Limb (tissue), 2 donors: ENCODE measurements at regions not wholly inside any gene's neighbourhood (a gene's known extent, or its start where the extent isn't known, plus 50 kb on each side); places are given as distances from the start of the nearest gene placed in this dataset.

ENCODE experiments used
- DNase-seq, 2 donors: peaks; one replicate each; pipeline ENCODE4 v3.0.0-alpha.2; 2016; ENCODE audit errors: extremely low spot score in 2 of 2

- no peak for DNase-seq
These were observed 208.1 kb downstream of the ASB1 start for GRCh38 chr2:238634701-238635357.

GRCh38 chr2:238635647-238636051 lies 208.9 kb downstream of the ASB1 start:
- peak in 1 of 2 donors; percentile 17 for DNase-seq

DNA sequence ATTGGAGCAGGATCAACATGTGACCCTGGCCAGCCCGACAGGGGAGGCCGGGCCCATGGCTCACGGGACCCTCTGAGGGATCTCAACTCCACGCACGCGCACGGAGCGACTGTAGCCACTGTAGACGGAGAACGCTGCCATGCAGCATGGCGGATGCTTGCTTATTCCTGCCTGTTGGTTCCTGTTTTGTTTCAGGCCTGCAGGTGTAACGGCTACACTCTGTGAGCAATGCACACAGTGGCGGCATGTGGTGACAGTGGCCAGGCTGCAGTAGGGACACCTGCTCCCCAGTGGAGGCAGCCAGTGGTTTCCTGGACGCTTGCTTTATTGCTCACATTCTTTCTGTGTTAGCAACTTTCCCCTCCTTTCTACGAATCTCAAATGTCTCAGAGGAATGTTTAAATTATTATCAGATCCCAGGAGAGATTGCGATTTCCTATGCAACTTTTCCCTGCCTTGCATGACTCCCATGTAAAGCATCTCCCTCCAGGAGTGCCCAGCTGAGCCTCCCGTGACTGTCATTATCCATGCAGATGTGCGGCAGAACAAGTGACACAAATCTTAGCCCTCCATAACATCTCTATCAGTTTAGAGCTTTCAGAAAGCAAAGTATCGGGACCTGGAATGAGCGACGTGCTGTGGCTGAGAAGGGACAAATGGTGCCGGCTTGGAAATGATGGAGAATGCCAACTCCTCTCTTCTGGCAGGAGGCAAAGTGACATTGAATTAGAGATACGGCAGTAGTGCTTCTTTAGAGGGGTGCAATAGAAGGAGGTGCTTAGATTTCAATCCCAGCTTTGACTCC lies 209.7 kb downstream of the ASB1 start:
- DNase-seq, result no peak

GRCh38 chr2:238638100-238638981 lies 209.5 kb upstream of the TWIST2 start:
- no peak for DNase-seq

DNA sequence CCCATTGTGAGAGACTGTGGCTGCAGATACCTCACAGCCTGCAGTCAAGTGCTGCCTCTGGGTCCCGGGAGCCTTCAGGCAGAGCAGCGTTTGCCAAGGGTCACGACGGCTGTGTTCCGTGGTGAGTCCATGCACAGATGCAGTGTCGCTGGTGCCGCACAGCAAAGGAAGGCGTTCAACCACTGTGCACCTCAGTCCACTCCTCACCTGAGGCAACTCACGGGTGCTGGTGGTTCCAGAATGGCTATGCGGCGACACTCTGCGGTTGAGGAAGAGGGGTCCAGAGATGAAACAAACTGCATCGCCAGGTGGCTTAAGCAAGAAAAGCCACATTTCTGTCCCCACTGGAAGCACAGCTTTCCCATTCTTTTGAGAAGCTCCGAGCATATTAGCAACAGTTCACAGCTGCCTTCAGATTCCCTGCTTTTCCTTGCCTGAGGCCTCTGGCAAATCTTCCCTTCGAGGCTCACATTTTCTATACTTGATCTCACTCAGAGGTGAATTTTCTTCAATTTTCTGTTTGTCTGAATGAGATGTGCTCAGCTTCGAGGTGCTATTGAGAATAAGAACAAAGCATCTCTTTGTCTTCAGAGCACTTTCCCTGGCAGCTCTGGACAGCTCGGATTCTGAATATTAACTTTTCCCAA lies 208.8 kb upstream of the TWIST2 start:
- DNase-seq, result no peak

DNA sequence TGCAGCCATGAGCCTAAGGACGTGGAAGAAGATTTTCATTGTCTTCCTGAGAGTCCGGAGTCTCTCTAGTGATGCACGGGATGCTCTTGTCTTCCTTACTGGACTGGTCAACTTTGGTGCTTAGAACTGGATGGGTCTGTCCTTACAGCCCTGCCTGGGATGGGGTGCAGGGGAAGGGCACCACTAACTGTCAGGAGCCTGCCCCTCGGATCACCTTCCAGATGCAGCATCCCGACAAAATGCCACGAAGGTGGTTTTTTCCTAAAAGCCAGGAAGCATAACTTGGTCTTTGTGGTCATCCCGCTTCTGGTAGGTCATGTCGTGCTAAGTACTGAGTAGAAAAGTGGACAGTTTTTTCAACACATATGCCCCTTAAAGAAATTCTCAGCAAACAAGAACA lies 207.4 kb upstream of the TWIST2 start:
- no peak for DNase-seq

DNA sequence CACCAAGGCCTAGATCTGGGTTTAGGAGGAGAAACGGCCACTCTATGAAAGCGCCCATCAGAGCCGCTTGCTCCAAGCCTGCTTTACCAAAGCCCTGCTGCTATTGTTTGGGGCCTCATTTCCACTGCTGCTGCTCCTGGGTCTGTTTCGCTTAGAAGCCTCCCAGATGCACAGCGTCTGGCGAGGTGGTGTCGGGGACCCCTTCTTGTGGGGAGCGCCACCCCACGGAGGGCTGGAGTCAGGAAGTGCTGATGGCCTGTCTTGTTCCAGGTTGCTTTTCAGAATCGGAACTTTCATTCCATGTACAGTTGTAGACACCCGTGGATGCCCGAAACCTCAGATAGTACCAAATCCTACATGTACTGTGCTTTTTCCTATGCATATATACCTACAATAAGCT lies 204.9 kb upstream of the TWIST2 start:
- no peak for DNase-seq

DNA sequence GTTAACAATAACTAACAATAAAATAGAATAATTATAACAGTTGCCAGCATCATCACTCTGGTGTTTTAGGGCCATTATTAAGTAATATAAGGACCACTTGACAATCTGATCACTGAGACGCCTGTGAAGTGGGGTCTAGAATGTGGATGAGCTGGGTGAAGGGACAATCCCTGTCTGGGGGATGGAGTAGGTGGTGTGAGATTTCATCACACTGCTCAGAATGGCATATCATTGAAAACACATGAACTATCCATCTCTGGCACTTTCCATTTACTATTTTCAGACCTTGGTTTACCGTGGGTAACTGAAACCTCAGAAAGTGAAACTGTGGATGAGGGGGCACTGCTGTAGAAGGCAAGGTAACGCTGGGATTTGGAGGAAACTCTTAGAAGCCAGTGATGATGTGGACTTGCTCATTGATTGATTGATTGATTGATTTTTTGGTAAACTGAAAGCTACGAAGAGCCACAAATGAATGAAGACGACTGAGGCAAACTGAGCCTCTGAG lies 204.4 kb upstream of the TWIST2 start:
- no peak for DNase-seq

- peak in 1 of 2 donors; percentile 50 for DNase-seq
These were observed 203.5 kb upstream of the TWIST2 start for GRCh38 chr2:238644095-238645081.

- DNase-seq, result no peak
These were observed 202.8 kb upstream of the TWIST2 start for GRCh38 chr2:238645095-238645494.

DNA sequence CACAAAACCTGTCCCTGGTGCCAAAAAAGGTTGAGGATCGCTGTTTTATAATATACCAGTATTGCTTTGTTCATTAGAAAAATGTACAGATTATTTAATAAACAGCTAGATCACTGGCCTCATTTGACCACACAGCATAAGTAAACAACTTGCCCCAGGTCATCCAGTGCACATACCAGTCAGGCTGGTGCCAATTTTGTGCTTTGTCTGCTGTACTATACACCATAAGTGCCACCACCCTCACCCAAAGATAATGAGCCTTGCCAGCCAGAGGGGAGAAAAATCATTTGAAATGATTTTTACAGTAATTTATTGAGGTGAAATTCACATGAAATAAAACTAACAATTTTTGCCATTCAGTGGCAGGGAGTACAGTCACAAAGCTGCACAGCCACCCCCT lies 202.2 kb upstream of the TWIST2 start:
- no peak for DNase-seq

DNA sequence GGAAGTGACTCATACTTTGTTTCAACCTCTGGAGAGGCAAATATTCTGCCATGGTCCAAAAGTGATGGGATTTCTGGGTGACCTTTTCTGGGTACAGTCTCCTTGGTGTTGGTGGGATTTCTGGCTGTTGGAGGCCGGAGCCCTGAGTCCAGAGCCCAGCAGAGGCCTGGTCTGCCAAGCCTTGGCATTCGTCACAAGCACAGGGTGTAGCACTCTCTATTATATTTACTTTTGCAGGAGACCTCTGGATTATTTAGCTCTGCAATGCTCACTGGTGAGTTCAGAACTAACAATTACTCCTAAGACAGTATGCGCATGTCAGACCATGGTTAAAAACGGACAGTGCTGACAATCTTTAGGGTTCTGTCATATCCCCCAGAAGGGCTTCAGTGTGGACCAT lies 201.6 kb upstream of the TWIST2 start:
- DNase-seq, result no peak

- DNase-seq, result no peak
These were observed 201.1 kb upstream of the TWIST2 start for GRCh38 chr2:238646803-238647202.

GRCh38 chr2:238649123-238649522 lies 198.8 kb upstream of the TWIST2 start:
- DNase-seq, result no peak

GRCh38 chr2:238649936-238650518 lies 197.9 kb upstream of the TWIST2 start:
- DNase-seq, result no peak

DNA sequence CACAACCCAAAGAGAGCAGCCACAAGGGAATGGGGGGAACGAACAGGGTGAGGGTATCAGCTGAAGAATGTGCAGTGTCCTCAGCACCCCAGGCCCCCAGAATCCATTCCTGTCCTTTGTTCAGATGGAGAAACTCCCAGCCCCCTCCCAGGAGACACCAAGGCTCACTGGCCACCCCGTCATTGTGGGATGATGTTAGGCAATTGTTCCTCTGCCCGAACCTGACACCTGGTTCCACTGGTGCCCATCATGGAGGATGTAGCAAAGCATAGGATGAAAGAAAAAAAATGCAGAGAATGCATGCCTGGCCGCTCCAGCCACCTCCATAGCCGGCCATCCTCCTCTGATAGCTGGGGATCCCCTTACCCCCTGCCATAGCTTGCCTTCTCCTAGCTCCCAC lies 197.3 kb upstream of the TWIST2 start:
- DNase-seq, result no peak

DNA sequence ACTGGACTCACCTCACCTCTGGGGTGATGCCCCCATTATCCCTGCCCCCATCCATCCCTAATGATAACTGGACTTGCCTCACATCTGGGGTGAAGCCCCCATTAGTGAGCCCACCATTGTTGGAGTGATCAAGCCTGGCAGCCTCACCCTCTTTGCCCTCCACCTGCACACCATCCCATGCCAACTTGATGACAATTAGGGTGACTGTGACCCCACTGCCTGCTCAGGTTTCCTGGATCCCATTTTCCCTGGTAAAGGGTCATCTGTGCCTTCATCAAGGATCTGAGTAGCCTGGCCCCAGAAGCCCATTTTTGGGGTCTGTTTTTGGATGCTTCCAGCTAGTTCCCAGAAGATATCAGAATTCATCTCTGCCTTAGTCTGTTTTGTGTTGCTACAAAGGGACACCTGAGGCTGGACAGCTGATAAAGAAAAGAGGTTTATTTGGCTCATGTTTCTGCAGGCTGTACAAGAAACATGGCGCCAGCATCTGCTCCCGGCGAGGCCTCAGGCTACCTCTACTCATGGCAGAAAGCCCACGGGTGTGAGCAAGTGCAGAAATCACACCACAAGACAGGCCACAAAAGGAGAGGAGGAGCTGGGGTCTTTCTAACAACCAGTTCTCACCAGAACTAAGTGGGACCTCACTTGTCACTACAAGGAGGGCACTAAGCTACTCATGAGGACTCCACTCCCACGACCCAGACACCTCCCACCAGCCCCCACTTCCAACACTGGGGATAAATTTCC lies 196.4 kb upstream of the TWIST2 start:
- no peak for DNase-seq

GRCh38 chr2:238652053-238652770 lies 195.7 kb upstream of the TWIST2 start:
- DNase-seq, result no peak
